ENCODE measurements at regions not wholly inside any gene's neighbourhood (a gene's known extent, or its start where the extent isn't known, plus 50 kb on each side); places are given as distances from the start of the nearest gene placed in this dataset.

GRCh38 chr20:57988422-57988821, 240.0 kb downstream of the ANKRD60 start:
- intact Hi-C loops (cut with DNase I) = no loop called here
- no peak for DNase-seq (ENCODE audit: low spot score in 2 of 2)
- H3K9me3 ChIP-seq = no peaks in the 10 kb centered on the region
- no peaks in the 10 kb centered on the region for H3K36me3 ChIP-seq
- TF ChIP-seq CTCF (IDR thresholded peaks at IDR 0.05) = no peak
- H3K4me1 ChIP-seq = peaks cover 0 to 7% of the 10 kb centered on the region in 2 donors
- no peak overlapping the region for H3K27ac ChIP-seq
- no peak overlapping the region for H3K4me3 ChIP-seq
- H3K27me3 ChIP-seq = no peaks in the 10 kb centered on the region

GRCh38 chr20:57987659-57988058, 240.8 kb downstream of the ANKRD60 start:
- no peak for TF ChIP-seq CTCF (IDR thresholded peaks at IDR 0.05)
- intact Hi-C loops (cut with DNase I) = loop anchor here (1.0 kb wide), 1 partner anchor 22 kb away; no protein-coding TSS in a partner anchor

DNA sequence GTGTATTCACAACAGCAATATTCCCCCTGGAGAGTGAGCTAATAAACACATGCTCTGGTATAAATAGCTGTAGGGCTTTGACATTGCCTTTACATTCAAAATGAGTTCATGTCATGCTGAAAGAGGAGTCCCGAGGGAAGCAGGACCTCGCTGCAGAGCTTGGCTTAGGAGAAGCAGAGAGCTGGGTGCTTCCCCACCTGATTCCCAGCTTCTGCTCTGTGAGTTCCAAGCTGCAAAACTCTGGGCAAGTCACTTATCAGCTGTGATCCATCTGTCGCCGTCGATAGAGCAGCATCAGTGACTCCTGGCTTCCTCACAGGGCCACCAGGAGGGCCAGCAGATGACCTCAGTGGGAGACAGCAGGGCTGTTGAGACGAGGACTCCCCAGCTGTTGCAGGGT, 241.8 kb downstream of the ANKRD60 start:
- no peaks in the 10 kb centered on the region for H3K9me3 ChIP-seq
- H3K27ac ChIP-seq = no peak overlapping the region
- intact Hi-C loops (cut with DNase I) = loop anchor here (1.0 kb wide), 1 partner anchor 23 kb away; no protein-coding TSS in a partner anchor
- no peak for TF ChIP-seq CTCF (IDR thresholded peaks at IDR 0.05)
- peaks cover 0 to 7% of the 10 kb centered on the region in 2 donors for H3K4me1 ChIP-seq
- no peak for DNase-seq (ENCODE audit: low spot score in 2 of 2)
- H3K36me3 ChIP-seq = no peaks in the 10 kb centered on the region
- no peak overlapping the region for H3K4me3 ChIP-seq
- no peaks in the 10 kb centered on the region for H3K27me3 ChIP-seq

More at GRCh38 chr20:57987659-57988058, 240.8 kb downstream of the ANKRD60 start:
- Histone ChIP-seq H3K4me1 (peaks cover 0 to 7% of the 10 kb centered on the region in 2 donors), H3K36me3 (no peaks in the 10 kb centered on the region), H3K9me3 (no peaks in the 10 kb centered on the region), H3K27me3 (no peaks in the 10 kb centered on the region), H3K4me3 (no peak overlapping the region), H3K27ac (no peak overlapping the region)
- no peak for DNase-seq (ENCODE audit: low spot score in 2 of 2)

GRCh38 chr20:57985278-57985677, 243.2 kb downstream of the ANKRD60 start:
- Histone ChIP-seq H3K27ac (no peak overlapping the region), H3K36me3 (no peaks in the 10 kb centered on the region), H3K9me3 (no peaks in the 10 kb centered on the region), H3K27me3 (no peaks in the 10 kb centered on the region), H3K4me1 (no peaks in the 10 kb centered on the region), H3K4me3 (no peak overlapping the region)
- intact Hi-C loops (cut with DNase I) = no loop called here
- TF ChIP-seq CTCF (IDR thresholded peaks at IDR 0.05) = no peak
- no peak for DNase-seq (ENCODE audit: low spot score in 2 of 2)

DNA sequence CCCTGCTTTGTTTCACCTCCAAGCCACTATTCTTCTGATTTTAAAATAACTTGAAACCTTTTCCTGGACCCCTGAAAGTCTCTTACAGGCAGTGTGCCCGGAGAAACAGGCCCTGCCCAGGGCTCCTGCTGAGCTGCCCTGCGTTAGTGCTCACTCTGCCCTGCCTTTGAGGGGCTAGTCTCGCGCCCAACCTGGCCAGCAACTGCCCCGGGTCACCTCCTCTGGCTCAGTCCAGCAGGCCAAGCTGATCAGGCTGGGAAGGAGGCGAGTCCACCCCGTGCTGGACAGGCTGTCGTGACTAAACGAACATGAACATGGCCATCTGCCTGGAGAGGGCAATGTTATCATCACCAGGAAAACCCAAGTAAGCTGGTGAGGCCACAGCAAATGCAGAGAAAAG, 245.4 kb downstream of the ANKRD60 start:
- H3K9me3 ChIP-seq = no peaks in the 10 kb centered on the region
- TF ChIP-seq CTCF (IDR thresholded peaks at IDR 0.05) = no peak
- no peaks in the 10 kb centered on the region for H3K36me3 ChIP-seq
- intact Hi-C loops (cut with DNase I) = no loop called here
- H3K27me3 ChIP-seq = no peaks in the 10 kb centered on the region
- H3K4me1 ChIP-seq = no peaks in the 10 kb centered on the region
- no peak overlapping the region for H3K27ac ChIP-seq
- H3K4me3 ChIP-seq = no peak overlapping the region
- DNase-seq (ENCODE audit: low spot score in 2 of 2) = no peak

GRCh38 chr20:57980506-57980905, 247.9 kb downstream of the ANKRD60 start:
- no peak for DNase-seq (ENCODE audit: low spot score in 2 of 2)
- Histone ChIP-seq H3K9me3 (no peaks in the 10 kb centered on the region), H3K36me3 (no peaks in the 10 kb centered on the region), H3K27me3 (no peaks in the 10 kb centered on the region), H3K4me1 (peaks cover 0 to 3% of the 10 kb centered on the region in 2 donors), H3K27ac (no peak overlapping the region), H3K4me3 (no peak overlapping the region)
- no peak for TF ChIP-seq CTCF (IDR thresholded peaks at IDR 0.05)
- intact Hi-C loops (cut with DNase I) = no loop called here

Data from ascending aorta (tissue), 2 donors.